ENCODE measurements at regions not wholly inside any gene's neighbourhood (a gene's known extent, or its start where the extent isn't known, plus 50 kb on each side); places are given as distances from the start of the nearest gene placed in this dataset.
"Not testable (repeated sequence)": the region's sequence is repeated elsewhere in the genome, so short reads cannot be mapped to it uniquely, and the experiment has no call there.

GRCh38 chr16:29252311-29252710 lies 154.2 kb downstream of the NPIPB11 start:
- H3K27me3 ChIP-seq; H3K27ac ChIP-seq; DNase-seq (ENCODE audit: low spot score in 2 of 2); H3K36me3 ChIP-seq; H3K4me3 ChIP-seq; H3K9me3 ChIP-seq; H3K4me1 ChIP-seq: not testable (repeated sequence)
- 96% methylated on average over 14 of the region's 14 CpGs for WGBS

- H3K9me3 ChIP-seq; DNase-seq (ENCODE audit: low spot score in 2 of 2); H3K36me3 ChIP-seq; H3K4me3 ChIP-seq; H3K27me3 ChIP-seq; H3K27ac ChIP-seq; H3K4me1 ChIP-seq: not testable (repeated sequence)
- 51% methylated on average over 21 of the region's 21 CpGs for WGBS
Observed at GRCh38 chr16:29251571-29252011, 154.9 kb downstream of the NPIPB11 start.

GRCh38 chr16:29250923-29251434 lies 155.5 kb downstream of the NPIPB11 start:
- H3K36me3 ChIP-seq; DNase-seq (ENCODE audit: low spot score in 2 of 2); H3K4me3 ChIP-seq; H3K4me1 ChIP-seq; H3K9me3 ChIP-seq; H3K27me3 ChIP-seq; H3K27ac ChIP-seq: not testable (repeated sequence)
- 81% methylated on average over 17 of the region's 19 CpGs for WGBS

DNA sequence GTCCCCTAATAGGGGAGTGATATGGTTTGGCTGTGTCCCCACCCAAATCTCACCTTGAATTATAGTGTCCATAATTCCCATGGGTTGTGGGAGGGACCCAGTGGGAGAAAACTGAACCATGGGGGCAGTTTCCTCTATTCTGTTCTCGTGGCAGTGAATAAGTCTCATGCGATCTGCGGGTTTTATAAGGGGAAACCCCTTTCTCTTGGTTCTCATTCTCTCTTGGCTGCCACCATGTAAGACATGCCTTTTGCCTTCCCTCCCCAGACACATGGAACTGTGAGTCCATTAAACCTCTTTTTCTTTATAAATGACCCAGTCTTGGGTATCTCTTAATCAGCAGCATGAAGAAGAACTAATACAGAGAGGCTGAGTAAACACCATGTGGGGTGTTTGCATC lies 156.0 kb downstream of the NPIPB11 start:
- not testable (repeated sequence) for H3K9me3 ChIP-seq; H3K4me1 ChIP-seq; H3K27ac ChIP-seq; H3K4me3 ChIP-seq; H3K36me3 ChIP-seq; H3K27me3 ChIP-seq; DNase-seq (ENCODE audit: low spot score in 2 of 2)
- 94% methylated on average over 3 of the region's 3 CpGs for WGBS

GRCh38 chr16:29248940-29249318 lies 157.6 kb downstream of the NPIPB11 start:
- 97% methylated on average over 6 of the region's 8 CpGs for WGBS
- H3K4me3 ChIP-seq; H3K4me1 ChIP-seq; DNase-seq (ENCODE audit: low spot score in 2 of 2); H3K36me3 ChIP-seq; H3K9me3 ChIP-seq; H3K27ac ChIP-seq; H3K27me3 ChIP-seq: not testable (repeated sequence)

- H3K27me3 ChIP-seq; H3K36me3 ChIP-seq; H3K4me1 ChIP-seq; H3K9me3 ChIP-seq; DNase-seq (ENCODE audit: low spot score in 2 of 2); H3K4me3 ChIP-seq; H3K27ac ChIP-seq: not testable (repeated sequence)
- no CpG with 5 or more reads among the region's 18 CpGs for WGBS
Observed at GRCh38 chr16:29248306-29248939, 158.1 kb downstream of the NPIPB11 start.

DNA sequence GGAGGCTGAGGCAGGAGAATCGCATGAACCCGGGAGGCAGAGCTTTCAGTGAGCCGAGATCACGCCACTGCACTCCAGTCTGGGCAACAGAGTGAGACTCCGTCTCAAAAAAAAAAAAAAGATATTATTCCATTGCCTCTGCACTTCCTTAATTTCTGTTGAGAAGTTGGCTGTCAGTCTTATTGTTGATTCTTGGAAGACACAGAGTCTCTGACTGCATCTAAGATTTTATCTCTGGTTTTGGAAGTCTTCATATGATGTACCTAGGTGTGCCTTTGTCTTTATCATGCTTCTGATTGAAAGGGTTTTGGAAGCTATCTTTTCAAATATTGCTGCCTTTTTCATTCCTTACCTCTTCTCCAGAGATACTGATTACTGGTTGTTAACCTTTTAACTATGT lies 160.4 kb downstream of the NPIPB11 start:
- H3K4me3 ChIP-seq; DNase-seq (ENCODE audit: low spot score in 2 of 2); H3K36me3 ChIP-seq; H3K9me3 ChIP-seq; H3K4me1 ChIP-seq; H3K27me3 ChIP-seq; H3K27ac ChIP-seq: not testable (repeated sequence)
- WGBS: 78% methylated on average over 5 of the region's 5 CpGs

- no peaks in the 10 kb centered on the region for H3K27me3 ChIP-seq
- H3K4me1 ChIP-seq: no peaks in the 10 kb centered on the region
- no peak overlapping the region for H3K4me3 ChIP-seq
- no peak for TF ChIP-seq EP300 (IDR thresholded peaks at IDR 0.05)
- TF ChIP-seq POLR2A (IDR thresholded peaks at IDR 0.05): no peak
- TF ChIP-seq CTCF (IDR thresholded peaks at IDR 0.05): no peak
- TF ChIP-seq POLR2AphosphoS5 (IDR thresholded peaks at IDR 0.05): no peak
- H3K36me3 ChIP-seq: no peaks in the 10 kb centered on the region
- 70% methylated on average over 7 of the region's 7 CpGs for WGBS
- H3K27ac ChIP-seq: no peak overlapping the region
- no peaks in the 10 kb centered on the region for H3K9me3 ChIP-seq
- peak in 1 of 2 donors; percentile 8 for DNase-seq (ENCODE audit: low spot score in 2 of 2)
Observed at GRCh38 chr16:29237971-29238370, 168.5 kb downstream of the NPIPB11 start.

DNA sequence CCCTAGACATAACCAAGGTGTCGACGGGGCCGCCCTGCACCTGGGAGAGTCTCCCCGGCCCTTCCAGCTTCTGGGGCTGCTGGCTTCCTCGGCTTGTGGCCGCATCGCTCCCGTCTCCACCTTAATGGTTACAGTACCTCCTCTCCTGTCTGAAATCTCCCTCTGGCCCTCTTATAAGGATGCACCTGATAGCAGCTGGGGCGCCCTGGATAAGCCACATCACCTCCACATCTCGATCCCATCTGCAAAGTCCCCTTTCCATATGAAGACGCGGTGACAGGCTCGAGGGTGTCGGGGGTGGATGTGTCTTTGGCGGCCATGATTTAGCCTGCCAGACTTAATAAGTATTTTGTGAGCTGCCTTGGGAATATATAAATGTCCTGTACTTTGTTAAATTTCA lies 169.0 kb downstream of the NPIPB11 start:
- not testable (repeated sequence) for H3K4me1 ChIP-seq, H3K9me3 ChIP-seq, H3K27me3 ChIP-seq, H3K36me3 ChIP-seq, H3K27ac ChIP-seq, H3K4me3 ChIP-seq
- DNase-seq (ENCODE audit: low spot score in 2 of 2): peak in 1 of 2 donors; percentile 49
- 95% methylated on average over 15 of the region's 15 CpGs for WGBS

GRCh38 chr16:29237023-29237422 lies 169.5 kb downstream of the NPIPB11 start:
- H3K36me3 ChIP-seq, H3K27me3 ChIP-seq, H3K27ac ChIP-seq, H3K4me1 ChIP-seq, H3K4me3 ChIP-seq, H3K9me3 ChIP-seq: not testable (repeated sequence)
- DNase-seq (ENCODE audit: low spot score in 2 of 2): peak in 1 of 2 donors; percentile 55
- 95% methylated on average over 30 of the region's 30 CpGs for WGBS

GRCh38 chr16:29235836-29236370 lies 170.6 kb downstream of the NPIPB11 start:
- H3K9me3 ChIP-seq; H3K4me1 ChIP-seq; H3K36me3 ChIP-seq; H3K27me3 ChIP-seq; H3K4me3 ChIP-seq; DNase-seq (ENCODE audit: low spot score in 2 of 2); H3K27ac ChIP-seq: not testable (repeated sequence)
- WGBS: 93% methylated on average over 16 of the region's 16 CpGs

DNA sequence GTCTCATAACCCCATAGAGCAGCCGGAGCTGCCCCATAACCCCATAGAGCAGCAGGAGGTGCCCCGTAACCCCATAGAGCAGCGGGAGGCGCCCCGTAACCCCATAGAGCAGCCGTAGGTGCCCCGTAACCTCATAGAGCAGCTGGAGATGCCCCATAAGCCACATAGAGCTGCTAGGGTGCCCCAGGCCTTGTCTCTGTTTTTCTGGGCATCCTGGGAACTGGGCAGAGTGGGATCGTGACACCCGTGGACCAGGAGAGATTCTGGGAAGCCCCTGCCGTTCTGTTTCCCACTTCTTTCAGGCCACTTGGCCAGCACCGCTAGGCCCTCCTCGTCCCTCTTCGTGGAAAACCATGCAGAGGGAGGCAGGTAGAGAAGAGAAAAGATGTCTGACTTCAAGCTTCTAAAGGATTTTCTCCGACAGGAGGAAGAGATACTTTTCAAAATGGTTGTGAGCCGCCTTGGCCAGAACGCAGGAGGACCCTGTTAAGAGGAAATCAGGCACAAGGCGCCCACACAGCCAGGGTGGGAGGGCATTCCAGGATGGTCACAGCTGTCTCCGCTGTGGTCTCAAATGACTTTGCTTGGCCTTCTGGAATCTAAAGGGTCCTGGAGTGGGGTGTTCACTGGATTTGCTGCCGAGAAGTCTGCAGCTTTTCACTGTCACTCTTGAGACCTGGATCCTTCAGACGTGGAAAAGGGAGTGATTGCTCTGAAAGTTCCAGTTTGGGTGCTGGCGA lies 171.8 kb downstream of the NPIPB11 start:
- not testable (repeated sequence) for H3K27ac ChIP-seq, H3K4me1 ChIP-seq, H3K4me3 ChIP-seq, H3K36me3 ChIP-seq, H3K27me3 ChIP-seq, H3K9me3 ChIP-seq
- 78% methylated on average over 10 of the region's 21 CpGs for WGBS
- DNase-seq (ENCODE audit: low spot score in 2 of 2): peak in 1 of 2 donors; percentile 58

Measured in suprapubic skin (tissue), 4 donors.